RPMI7951 (cell line): ENCODE measurements at regions not wholly inside any gene's neighbourhood (a gene's known extent, or its start where the extent isn't known, plus 50 kb on each side); places are given as distances from the start of the nearest gene placed in this dataset.
"Not testable (repeated sequence)": the region's sequence is repeated elsewhere in the genome, so short reads cannot be mapped to it uniquely, and the experiment has no call there.

ENCODE experiments used
- DNase-seq: peaks from one replicate; pipeline ENCODE4 v3.0.0-alpha.2; 2012; ENCODE audit warnings: low read depth

GRCh38 chr12:92272061-92272964 is 126.7 kb upstream of the BTG1 start:
- no peak for DNase-seq

GRCh38 chr12:92271341-92271740 is 125.7 kb upstream of the BTG1 start:
- no peak for DNase-seq

- no peak for DNase-seq
Measured at GRCh38 chr12:92270521-92270920, 124.9 kb upstream of the BTG1 start.

GRCh38 chr12:92268946-92269345 is 123.3 kb upstream of the BTG1 start:
- no peak for DNase-seq

GRCh38 chr12:92261692-92262091 is 116.0 kb upstream of the BTG1 start:
- no peak for DNase-seq

- DNase-seq = no peak
Measured at GRCh38 chr12:92261071-92261470, 115.4 kb upstream of the BTG1 start.

- DNase-seq = no peak
Measured at GRCh38 chr12:92259696-92260251, 114.1 kb upstream of the BTG1 start.

- no peak for DNase-seq
Measured at GRCh38 chr12:92259291-92259690, 113.6 kb upstream of the BTG1 start.

- DNase-seq = no peak
Measured at GRCh38 chr12:92257261-92257660, 111.6 kb upstream of the BTG1 start.

- no peak for DNase-seq
Measured at GRCh38 chr12:92255741-92256140, 110.1 kb upstream of the BTG1 start.

- no peak for DNase-seq
Measured at GRCh38 chr12:92253301-92253700, 107.7 kb upstream of the BTG1 start.

GRCh38 chr12:92248977-92249376 is 103.3 kb upstream of the BTG1 start:
- no peak for DNase-seq

- DNase-seq = no peak
Measured at GRCh38 chr12:92244036-92244435, 98.4 kb upstream of the BTG1 start.

- no peak for DNase-seq
Measured at GRCh38 chr12:92242907-92243306, 97.3 kb upstream of the BTG1 start.

- no peak for DNase-seq
Measured at GRCh38 chr12:92237762-92238523, 92.3 kb upstream of the BTG1 start.

- DNase-seq = no peak
Measured at GRCh38 chr12:92237262-92237661, 91.6 kb upstream of the BTG1 start.

GRCh38 chr12:92235703-92236472 is 90.2 kb upstream of the BTG1 start:
- no peak for DNase-seq

GRCh38 chr12:92234533-92234932 is 88.9 kb upstream of the BTG1 start:
- no peak for DNase-seq

- DNase-seq = no peak
Measured at GRCh38 chr12:92233346-92234015, 87.8 kb upstream of the BTG1 start.

- not testable (repeated sequence) for DNase-seq
Measured at GRCh38 chr12:92232371-92232932, 86.8 kb upstream of the BTG1 start.

- DNase-seq = not testable (repeated sequence)
Measured at GRCh38 chr12:92231945-92232344, 86.3 kb upstream of the BTG1 start.
